ENCODE measurements at regions not wholly inside any gene's neighbourhood (a gene's known extent, or its start where the extent isn't known, plus 50 kb on each side); places are given as distances from the start of the nearest gene placed in this dataset.
"Not testable (repeated sequence)": the region's sequence is repeated elsewhere in the genome, so short reads cannot be mapped to it uniquely, and the experiment has no call there.

- no peak for DNase-seq (ENCODE audit: low read depth)
- no peak overlapping the region for H3K4me3 ChIP-seq (ENCODE audit: low read depth, low read length)
- TF ChIP-seq, protein P1, sequence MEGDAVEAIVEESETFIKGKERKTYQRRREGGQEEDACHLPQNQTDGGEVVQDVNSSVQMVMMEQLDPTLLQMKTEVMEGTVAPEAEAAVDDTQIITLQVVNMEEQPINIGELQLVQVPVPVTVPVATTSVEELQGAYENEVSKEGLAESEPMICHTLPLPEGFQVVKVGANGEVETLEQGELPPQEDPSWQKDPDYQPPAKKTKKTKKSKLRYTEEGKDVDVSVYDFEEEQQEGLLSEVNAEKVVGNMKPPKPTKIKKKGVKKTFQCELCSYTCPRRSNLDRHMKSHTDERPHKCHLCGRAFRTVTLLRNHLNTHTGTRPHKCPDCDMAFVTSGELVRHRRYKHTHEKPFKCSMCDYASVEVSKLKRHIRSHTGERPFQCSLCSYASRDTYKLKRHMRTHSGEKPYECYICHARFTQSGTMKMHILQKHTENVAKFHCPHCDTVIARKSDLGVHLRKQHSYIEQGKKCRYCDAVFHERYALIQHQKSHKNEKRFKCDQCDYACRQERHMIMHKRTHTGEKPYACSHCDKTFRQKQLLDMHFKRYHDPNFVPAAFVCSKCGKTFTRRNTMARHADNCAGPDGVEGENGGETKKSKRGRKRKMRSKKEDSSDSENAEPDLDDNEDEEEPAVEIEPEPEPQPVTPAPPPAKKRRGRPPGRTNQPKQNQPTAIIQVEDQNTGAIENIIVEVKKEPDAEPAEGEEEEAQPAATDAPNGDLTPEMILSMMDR (IDR thresholded peaks at IDR 0.05; ENCODE audit: control insufficient read depth, extremely low read depth, insufficient read depth) = no peak
Observed at GRCh38 chr4:159937595-159937994, 834.7 kb downstream of the RAPGEF2 start.

- not testable (repeated sequence) for H3K4me3 ChIP-seq (ENCODE audit: low read depth, low read length); DNase-seq (ENCODE audit: low read depth)
Observed at GRCh38 chr4:159939681-159940080, 836.8 kb downstream of the RAPGEF2 start.

- peak; percentile 62 for DNase-seq (ENCODE audit: low read depth)
- H3K4me3 ChIP-seq (ENCODE audit: low read depth, low read length) = no peak overlapping the region
- TF ChIP-seq, protein P1 (IDR thresholded peaks at IDR 0.05; ENCODE audit: control insufficient read depth, extremely low read depth, insufficient read depth) = no peak
Observed at GRCh38 chr4:159941076-159941475, 838.2 kb downstream of the RAPGEF2 start.

DNA sequence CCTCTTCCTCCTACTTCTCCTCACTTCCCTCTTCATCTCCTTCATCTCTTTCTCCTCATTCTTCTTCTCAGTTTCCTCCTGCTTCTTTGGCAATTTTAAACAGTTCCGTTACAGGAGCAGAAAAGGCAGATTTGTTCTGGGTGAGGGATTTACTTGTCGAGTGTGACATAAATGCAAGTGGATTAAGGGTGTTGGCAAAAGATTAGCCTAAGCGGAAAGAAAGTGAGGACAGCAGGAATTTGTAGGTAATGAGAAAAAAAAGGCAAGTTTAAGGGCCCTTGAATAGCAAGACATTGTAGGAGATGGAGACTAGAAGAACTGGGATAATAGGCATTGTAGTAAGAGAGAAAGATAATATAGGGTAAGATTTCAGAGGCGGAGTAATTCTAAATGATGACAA is 841.6 kb downstream of the RAPGEF2 start:
- TF ChIP-seq, protein P1 (IDR thresholded peaks at IDR 0.05; ENCODE audit: control insufficient read depth, extremely low read depth, insufficient read depth) = no peak
- DNase-seq (ENCODE audit: low read depth) = no peak
- no peak overlapping the region for H3K4me3 ChIP-seq (ENCODE audit: low read depth, low read length)

GRCh38 chr4:159946983-159947615 is 844.2 kb downstream of the RAPGEF2 start:
- no peak overlapping the region for H3K4me3 ChIP-seq (ENCODE audit: low read depth, low read length)
- peak; percentile 78 for DNase-seq (ENCODE audit: low read depth)
- TF ChIP-seq, protein P1 (IDR thresholded peaks at IDR 0.05; ENCODE audit: control insufficient read depth, extremely low read depth, insufficient read depth) = peak; percentile 66

DNA sequence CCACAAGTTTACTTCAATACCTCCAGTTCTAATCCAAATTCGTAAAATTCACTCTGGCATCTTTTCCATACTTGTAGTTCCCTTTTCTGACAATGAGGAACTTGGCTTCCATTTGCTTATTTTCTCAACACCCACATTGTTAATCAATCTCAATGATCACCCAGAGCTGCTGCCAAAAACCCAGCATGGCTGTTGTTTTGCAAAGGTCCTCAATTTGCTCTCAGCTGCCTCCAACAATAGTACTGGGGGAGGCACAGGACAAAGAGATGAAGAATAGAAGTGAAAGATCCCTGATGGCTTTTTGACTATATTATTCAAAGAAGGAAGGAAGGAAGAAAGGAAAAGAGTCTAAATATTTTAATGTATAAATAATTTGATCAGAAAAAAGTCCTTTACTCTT is 847.8 kb downstream of the RAPGEF2 start:
- DNase-seq (ENCODE audit: low read depth) = no peak
- TF ChIP-seq, protein P1 (IDR thresholded peaks at IDR 0.05; ENCODE audit: control insufficient read depth, extremely low read depth, insufficient read depth) = no peak
- no peak overlapping the region for H3K4me3 ChIP-seq (ENCODE audit: low read depth, low read length)

DNA sequence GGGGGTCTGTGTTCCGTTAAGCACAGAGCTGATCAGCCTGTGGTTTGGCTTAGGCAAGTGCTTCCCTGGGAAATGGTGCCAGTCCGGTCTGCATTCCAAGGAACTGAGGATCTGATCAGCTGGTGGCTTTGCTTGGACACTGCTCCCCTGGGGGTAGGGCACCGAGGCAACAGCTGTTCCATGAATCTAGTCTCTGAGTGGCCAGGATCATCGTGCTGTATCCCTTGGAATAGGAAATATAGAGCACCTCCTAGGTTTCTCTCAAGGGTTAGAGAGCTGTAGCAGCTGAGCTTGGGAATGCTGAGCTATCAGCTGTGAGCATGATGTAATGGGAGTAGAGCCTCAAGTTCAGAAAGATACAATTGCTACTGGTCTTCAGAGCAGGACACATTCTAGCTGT is 863.9 kb downstream of the RAPGEF2 start:
- TF ChIP-seq, protein P1 (IDR thresholded peaks at IDR 0.05; ENCODE audit: control insufficient read depth, extremely low read depth, insufficient read depth) = no peak
- DNase-seq (ENCODE audit: low read depth) = no peak
- no peak overlapping the region for H3K4me3 ChIP-seq (ENCODE audit: low read depth, low read length)

GRCh38 chr4:159976871-159977482 is 874.1 kb downstream of the RAPGEF2 start:
- DNase-seq (ENCODE audit: low read depth); H3K4me3 ChIP-seq (ENCODE audit: low read depth, low read length): not testable (repeated sequence)
